ENCODE measurements at regions not wholly inside any gene's neighbourhood (a gene's known extent, or its start where the extent isn't known, plus 50 kb on each side); places are given as distances from the start of the nearest gene placed in this dataset.

GRCh38 chr16:59392911-59393310 is 658.8 kb upstream of the GOT2 start:
- POLR2A ChIA-PET, result no interaction called here

GRCh38 chr16:59391617-59392364 is 657.7 kb upstream of the GOT2 start:
- no peak overlapping the region for H3K4me3 ChIP-seq (ENCODE audit: low read depth, low read length)
- ChIA-PET POLR2A (interaction anchor here (0.7 kb wide), 1 partner anchor 244 kb away, joined by 3 read pairs; no protein-coding TSS in a partner anchor), CTCF (interaction anchor here (1.4 kb wide), 1 partner anchor 11 kb away, joined by 3 read pairs; no protein-coding TSS in a partner anchor)
- H3K36me3 ChIP-seq (ENCODE audit: control insufficient read depth, insufficient read depth, low read length), result no peaks in the 10 kb centered on the region
- no peaks in the 10 kb centered on the region for H3K27me3 ChIP-seq (ENCODE audit: control insufficient read depth, insufficient read depth, low read length)
- TF ChIP-seq CTCF (IDR thresholded peaks at IDR 0.05; ENCODE audit: insufficient read depth, low read depth, low read length), result no peak
- no peak for DNase-seq (ENCODE audit: low read depth)

More at GRCh38 chr16:59392911-59393310, 658.8 kb upstream of the GOT2 start:
- Histone ChIP-seq H3K27me3 (ENCODE audit: control insufficient read depth, insufficient read depth, low read length) (no peaks in the 10 kb centered on the region), H3K4me3 (ENCODE audit: low read depth, low read length) (no peak overlapping the region), H3K36me3 (ENCODE audit: control insufficient read depth, insufficient read depth, low read length) (no peaks in the 10 kb centered on the region)
- TF ChIP-seq CTCF (IDR thresholded peaks at IDR 0.05; ENCODE audit: insufficient read depth, low read depth, low read length), result no peak
- CTCF ChIA-PET, result interaction anchor here (0.6 to 1.4 kb wide), 3 partner anchors 13 to 182 kb away, joined by 3 to 4 read pairs (median 3); no protein-coding TSS in a partner anchor
- DNase-seq (ENCODE audit: low read depth), result no peak

DNA sequence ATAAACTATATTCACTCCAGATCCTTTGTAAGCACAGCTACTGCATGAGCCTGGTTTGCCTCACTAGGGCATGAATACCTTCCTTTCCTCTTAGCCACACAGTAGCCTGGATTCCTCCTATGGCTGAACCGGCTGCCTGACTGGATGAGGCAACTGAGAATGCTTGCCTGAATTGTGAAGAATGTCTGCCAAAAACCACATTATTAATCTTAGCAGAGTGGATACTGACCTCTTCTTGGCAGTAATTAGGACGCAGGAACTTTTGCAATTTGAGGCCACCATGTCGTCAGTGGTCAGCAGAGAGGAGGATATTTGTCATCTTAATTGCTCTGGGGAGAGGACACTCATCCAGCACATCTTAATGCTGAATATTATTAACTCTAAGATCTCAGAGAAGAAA is 651.8 kb upstream of the GOT2 start:
- Histone ChIP-seq H3K4me3 (ENCODE audit: low read depth, low read length) (no peak overlapping the region), H3K36me3 (ENCODE audit: control insufficient read depth, insufficient read depth, low read length) (no peaks in the 10 kb centered on the region), H3K27me3 (ENCODE audit: control insufficient read depth, insufficient read depth, low read length) (no peaks in the 10 kb centered on the region)
- ChIA-PET POLR2A (no interaction called here), CTCF (interaction anchor here (1.5 kb wide), 1 partner anchor 10 kb away, joined by 3 read pairs; no protein-coding TSS in a partner anchor)
- no peak for TF ChIP-seq CTCF (IDR thresholded peaks at IDR 0.05; ENCODE audit: insufficient read depth, low read depth, low read length)
- peak; percentile 89 for DNase-seq (ENCODE audit: low read depth)

DNA sequence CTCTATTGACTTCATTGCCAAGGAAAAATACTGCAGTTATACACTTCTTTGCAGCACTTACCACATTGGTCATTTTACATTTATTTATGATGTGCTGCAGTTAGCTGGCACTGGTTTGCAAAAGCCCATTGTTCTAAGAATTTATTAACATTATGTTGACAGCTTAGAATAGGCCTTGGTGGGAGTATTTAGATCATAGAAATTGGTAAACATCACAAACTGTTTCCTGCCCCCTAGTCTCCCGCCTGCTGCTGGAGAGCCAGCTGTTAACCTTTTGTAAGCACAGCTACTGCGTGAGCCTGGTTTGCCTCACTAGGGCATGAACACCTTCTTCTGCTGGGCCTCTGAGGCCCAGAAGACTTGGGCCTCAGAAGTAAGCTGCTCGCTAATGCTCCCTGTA is 651.4 kb upstream of the GOT2 start:
- Histone ChIP-seq H3K27me3 (ENCODE audit: control insufficient read depth, insufficient read depth, low read length) (no peaks in the 10 kb centered on the region), H3K4me3 (ENCODE audit: low read depth, low read length) (no peak overlapping the region), H3K36me3 (ENCODE audit: control insufficient read depth, insufficient read depth, low read length) (no peaks in the 10 kb centered on the region)
- CTCF ChIA-PET, result interaction anchor here (1.5 kb wide), 1 partner anchor 10 kb away, joined by 3 read pairs; no protein-coding TSS in a partner anchor
- TF ChIP-seq CTCF (IDR thresholded peaks at IDR 0.05; ENCODE audit: insufficient read depth, low read depth, low read length), result no peak
- POLR2A ChIA-PET, result no interaction called here
- DNase-seq (ENCODE audit: low read depth), result no peak

DNA sequence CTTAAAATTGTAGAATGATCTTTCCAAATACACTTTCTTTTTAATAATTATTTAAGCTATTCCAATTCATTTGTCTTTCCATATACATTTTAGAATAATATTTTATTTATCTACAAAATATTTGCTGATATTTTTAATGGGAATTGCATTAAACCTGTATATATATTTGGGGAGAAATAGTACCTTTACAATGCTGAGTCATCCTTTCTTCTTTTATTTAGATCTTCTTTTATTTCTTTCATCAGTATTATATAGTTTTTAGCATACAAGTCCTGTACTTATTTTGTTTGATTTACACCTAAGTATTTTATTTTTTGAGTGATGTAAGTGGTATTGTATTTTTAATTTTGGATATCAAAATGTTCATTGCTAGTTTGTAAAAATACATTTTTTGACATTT is 639.5 kb upstream of the GOT2 start:
- no peaks in the 10 kb centered on the region for H3K36me3 ChIP-seq (ENCODE audit: control insufficient read depth, insufficient read depth, low read length)
- CTCF ChIA-PET, result no interaction called here
- no peak for DNase-seq (ENCODE audit: low read depth)
- POLR2A ChIA-PET, result no interaction called here
- H3K27me3 ChIP-seq (ENCODE audit: control insufficient read depth, insufficient read depth, low read length), result 0 out of 2 replicates have a peak, but pooled peaks cover 2% of the 10 kb centered on the region
- TF ChIP-seq CTCF (IDR thresholded peaks at IDR 0.05; ENCODE audit: insufficient read depth, low read depth, low read length), result no peak
- no peak overlapping the region for H3K4me3 ChIP-seq (ENCODE audit: low read depth, low read length)

Measured in BJ (cell line).